ENCODE measurements at regions not wholly inside any gene's neighbourhood (a gene's known extent, or its start where the extent isn't known, plus 50 kb on each side); places are given as distances from the start of the nearest gene placed in this dataset.

- Mint-ChIP-seq H3K27ac (no peak overlapping the region), H3K4me1 (no peaks in the 10 kb centered on the region), H3K27me3 (no peaks in the 10 kb centered on the region), H3K9me3 (ENCODE audit: insufficient read depth) (no peaks in the 10 kb centered on the region), H3K4me3 (no peak overlapping the region)
- Histone ChIP-seq H2AFZ (ENCODE audit: insufficient read depth, low read depth, low read length, poor library complexity, severe bottlenecking) (no peak overlapping the region), H3K27me3 (replicated peaks in 1 of 4; ENCODE audit: control extremely low read depth in 1 of 4, control insufficient read depth in 3 of 4, insufficient read depth in 4 of 4, low read length in 3 of 4) (no peaks in the 10 kb centered on the region), H3K79me2 (ENCODE audit: control insufficient read depth, insufficient read depth, low read length) (no peaks in the 10 kb centered on the region), H3K4me2 (replicated peaks; ENCODE audit: low read depth, low read length, poor library complexity, severe bottlenecking) (no peak overlapping the region), H3K9me3 (ENCODE audit: control extremely low read depth in 1 of 3, control insufficient read depth in 2 of 3, insufficient read depth in 1 of 3, low read length in 2 of 3) (no peaks in the 10 kb centered on the region), H3K36me3 (replicated peaks in 1 of 2; ENCODE audit: control extremely low read depth in 1 of 2, control insufficient read depth in 1 of 2, extremely low read depth in 1 of 2, insufficient read depth in 2 of 2, low read length in 1 of 2) (no peaks in the 10 kb centered on the region), H3K9ac (ENCODE audit: low read length) (no peak overlapping the region), H3K4me1 (ENCODE audit: control insufficient read depth in 2 of 2, insufficient read depth in 2 of 2, low read length in 2 of 2) (no peaks in the 10 kb centered on the region), H4K20me1 (ENCODE audit: control insufficient read depth, insufficient read depth, low read length, poor library complexity, severe bottlenecking) (no peaks in the 10 kb centered on the region), H3K27ac (ENCODE audit: low read length in 2 of 2) (no peak overlapping the region), H3K4me3 (ENCODE audit: control extremely low read depth in 1 of 5, extremely low read depth in 1 of 5, insufficient read depth in 1 of 5, low read depth in 2 of 5, low read length in 4 of 5) (no peak overlapping the region)
- no CpG with 5 or more reads among the region's 3 CpGs for WGBS (ENCODE audit: insufficient coverage)
- intact Hi-C loops (cut with micrococcal nuclease): no loop called here
- TF ChIP-seq EZH2 (IDR thresholded peaks at IDR 0.05; ENCODE audit: borderline replicate concordance, insufficient read depth, low read depth, low read length, poor library complexity, severe bottlenecking) (no peak), CTCF (IDR thresholded peaks at IDR 0.05) (no peak)
- no peak for ATAC-seq (ENCODE audit: low read depth)
- no peak for DNase-seq
- CTCF ChIA-PET: no interaction called here
- POLR2A ChIA-PET: no interaction called here
Measured at GRCh38 chr10:91127341-91128082, 93.0 kb upstream of the PCGF5 start.

- H3K4me3 ChIP-seq (ENCODE audit: control extremely low read depth in 1 of 5, extremely low read depth in 1 of 5, insufficient read depth in 1 of 5, low read depth in 2 of 5, low read length in 4 of 5): no peak overlapping the region
Measured at GRCh38 chr10:91135113-91135512, 85.3 kb upstream of the PCGF5 start.

More at GRCh38 chr10:91135113-91135512, 85.3 kb upstream of the PCGF5 start:
- Histone ChIP-seq H3K27ac (ENCODE audit: low read length in 2 of 2) (no peak overlapping the region), H2AFZ (ENCODE audit: insufficient read depth, low read depth, low read length, poor library complexity, severe bottlenecking) (no peak overlapping the region), H3K36me3 (replicated peaks in 1 of 2; ENCODE audit: control extremely low read depth in 1 of 2, control insufficient read depth in 1 of 2, extremely low read depth in 1 of 2, insufficient read depth in 2 of 2, low read length in 1 of 2) (no peaks in the 10 kb centered on the region), H3K4me2 (replicated peaks; ENCODE audit: low read depth, low read length, poor library complexity, severe bottlenecking) (no peak overlapping the region), H3K27me3 (replicated peaks in 1 of 4; ENCODE audit: control extremely low read depth in 1 of 4, control insufficient read depth in 3 of 4, insufficient read depth in 4 of 4, low read length in 3 of 4) (no peaks in the 10 kb centered on the region), H3K4me1 (ENCODE audit: control insufficient read depth in 2 of 2, insufficient read depth in 2 of 2, low read length in 2 of 2) (no peaks in the 10 kb centered on the region), H4K20me1 (ENCODE audit: control insufficient read depth, insufficient read depth, low read length, poor library complexity, severe bottlenecking) (no peaks in the 10 kb centered on the region), H3K9ac (ENCODE audit: low read length) (no peak overlapping the region), H3K79me2 (ENCODE audit: control insufficient read depth, insufficient read depth, low read length) (no peaks in the 10 kb centered on the region), H3K9me3 (ENCODE audit: control extremely low read depth in 1 of 3, control insufficient read depth in 2 of 3, insufficient read depth in 1 of 3, low read length in 2 of 3) (no peaks in the 10 kb centered on the region)
- 78% methylated on average over 7 of the region's 7 CpGs for WGBS (ENCODE audit: insufficient coverage)
- intact Hi-C loops (cut with micrococcal nuclease): no loop called here
- no peak for TF ChIP-seq CTCF (IDR thresholded peaks at IDR 0.05)
- TF ChIP-seq EZH2 (IDR thresholded peaks at IDR 0.05; ENCODE audit: borderline replicate concordance, insufficient read depth, low read depth, low read length, poor library complexity, severe bottlenecking): no peak
- ChIA-PET CTCF (no interaction called here), POLR2A (no interaction called here)
- no peak overlapping the region for H3K4me3 Mint-ChIP-seq
- DNase-seq: no peak
- ATAC-seq (ENCODE audit: low read depth): no peak
- no peaks in the 10 kb centered on the region for H3K27me3 Mint-ChIP-seq
- H3K9me3 Mint-ChIP-seq (ENCODE audit: insufficient read depth): no peaks in the 10 kb centered on the region
- no peaks in the 10 kb centered on the region for H3K4me1 Mint-ChIP-seq
- no peak overlapping the region for H3K27ac Mint-ChIP-seq

All from B cell (primary cell).